ENCODE measurements at regions not wholly inside any gene's neighbourhood (a gene's known extent, or its start where the extent isn't known, plus 50 kb on each side); places are given as distances from the start of the nearest gene placed in this dataset.

GRCh38 chr9:85423422-85423821 lies 318.3 kb downstream of the AGTPBP1 start:
- no peaks in the 10 kb centered on the region for H3K4me1 ChIP-seq (ENCODE audit: control insufficient read depth, insufficient read depth, low read length)
- H3K27ac ChIP-seq (ENCODE audit: insufficient read depth, low read length) = no peak overlapping the region
- H3K27me3 ChIP-seq (ENCODE audit: control insufficient read depth, insufficient read depth, low read length) = no peaks in the 10 kb centered on the region
- H4K91ac ChIP-seq (ENCODE audit: insufficient read depth, low read depth, low read length) = no peak overlapping the region
- DNase-seq (no peak), ATAC-seq (ENCODE audit: low read depth) (no peak)
- CTCF ChIA-PET = no interaction called here
- no peaks in the 10 kb centered on the region for H4K20me1 ChIP-seq (ENCODE audit: insufficient read depth, low read length)
- dilution Hi-C loops (cut with HindIII; ENCODE audit: low sequenced_read_pairs, unreplicated experiment) (no loop called here), in situ Hi-C loops (cut with MboI; ENCODE audit: low sequenced_read_pairs) (no loop called here), intact Hi-C loops (cut with micrococcal nuclease) (no loop called here)
- H4K5ac ChIP-seq (ENCODE audit: low read depth, low read length) = no peak overlapping the region
- H2AFZ ChIP-seq (replicated peaks; ENCODE audit: low read length, poor library complexity) = no peak overlapping the region
- no peak overlapping the region for H2AK5ac ChIP-seq (ENCODE audit: low read depth, low read length)
- H2AK9ac ChIP-seq (replicated peaks; ENCODE audit: low read depth, low read length, poor library complexity) = no peak overlapping the region
- no peak overlapping the region for H2BK120ac ChIP-seq (ENCODE audit: low read depth, low read length)
- H3K36me3 ChIP-seq (ENCODE audit: control insufficient read depth, insufficient read depth, low read length) = no peaks in the 10 kb centered on the region
- no peak overlapping the region for H2BK5ac ChIP-seq (ENCODE audit: low read depth, low read length, poor library complexity, severe bottlenecking)
- POLR2A ChIA-PET (ENCODE audit: unreplicated experiment) = no interaction called here
- H2BK15ac ChIP-seq (ENCODE audit: low read depth, low read length) = no peak overlapping the region
- no peak overlapping the region for H4K8ac ChIP-seq (ENCODE audit: low read depth in 2 of 2, low read length in 2 of 2)
- no peak overlapping the region for H3K9ac ChIP-seq (ENCODE audit: low read depth, low read length)
- H3K18ac ChIP-seq (ENCODE audit: low read depth, low read length) = no peak overlapping the region
- no peak overlapping the region for H3K14ac ChIP-seq (replicated peaks; ENCODE audit: low read depth, low read length)
- BruUV-seq (replicated peaks) = no TSS peak
- H3K9me3 ChIP-seq (ENCODE audit: control insufficient read depth, insufficient read depth, low read length) = peaks cover 18% of the 10 kb centered on the region
- no peak overlapping the region for H2BK20ac ChIP-seq (ENCODE audit: low read depth, low read length)
- no peak overlapping the region for H3K4ac ChIP-seq (ENCODE audit: low read depth, low read length)
- no peak for TF ChIP-seq CTCF (conservative IDR thresholded peaks at IDR 0.05; ENCODE audit: low read depth, low read length)
- no peak for TF ChIP-seq POLR2A (IDR thresholded peaks at IDR 0.05; ENCODE audit: low read depth, low read length)
- no peak for TF ChIP-seq MAFK (IDR thresholded peaks at IDR 0.05; ENCODE audit: low read depth, low read length)
- no peak for TF ChIP-seq MXI1 (IDR thresholded peaks at IDR 0.05; ENCODE audit: borderline replicate concordance, low read depth, low read length)
- TF ChIP-seq SMC3 (IDR thresholded peaks at IDR 0.05; ENCODE audit: low read depth, low read length) = no peak
- no peak for TF ChIP-seq ELK1 (IDR thresholded peaks at IDR 0.05; ENCODE audit: borderline replicate concordance, low read depth, low read length)
- TF ChIP-seq BHLHE40 (IDR thresholded peaks at IDR 0.05; ENCODE audit: low read depth, low read length) = no peak
- no peak for TF ChIP-seq RFX5 (IDR thresholded peaks at IDR 0.05; ENCODE audit: low read depth, low read length)
- TF ChIP-seq USF2 (IDR thresholded peaks at IDR 0.05; ENCODE audit: low read depth, low read length) = no peak
- TF ChIP-seq FOS (IDR thresholded peaks at IDR 0.05; ENCODE audit: low read depth, low read length) = no peak
- no peak for TF ChIP-seq RCOR1 (IDR thresholded peaks at IDR 0.05; ENCODE audit: insufficient replicate concordance, low read length)
- no peak for TF ChIP-seq CHD1 (IDR thresholded peaks at IDR 0.05; ENCODE audit: low read depth, low read length)
- TF ChIP-seq NFE2L2 (IDR thresholded peaks at IDR 0.05; ENCODE audit: low read depth, low read length) = no peak
- no peak for TF ChIP-seq MAZ (IDR thresholded peaks at IDR 0.05; ENCODE audit: borderline replicate concordance, low read depth, low read length)
- no peak overlapping the region for H3K23ac ChIP-seq (ENCODE audit: low read depth, low read length)
- WGBS, 2 experiments (ENCODE audit: extremely low coverage in 2 of 2, insufficient read length in 1 of 2) = no CpG with 5 or more reads among the region's 1 CpG
- H3K9me1 ChIP-seq (ENCODE audit: insufficient read depth, low read length) = no peaks in the 10 kb centered on the region
- H3K4me3 ChIP-seq (ENCODE audit: insufficient read depth, low read depth, low read length) = no peak overlapping the region
- H3K79me1 ChIP-seq (ENCODE audit: low read depth in 1 of 2, low read length in 2 of 2) = no peaks in the 10 kb centered on the region
- H3K4me2 ChIP-seq (ENCODE audit: low read depth, low read length) = no peak overlapping the region
- no peak overlapping the region for H3K56ac ChIP-seq (ENCODE audit: extremely low read depth, insufficient read depth, low read length)
